ENCODE measurements at regions not wholly inside any gene's neighbourhood (a gene's known extent, or its start where the extent isn't known, plus 50 kb on each side); places are given as distances from the start of the nearest gene placed in this dataset.

- Histone ChIP-seq H4K12ac (ENCODE audit: low read depth, low read length) (no peak overlapping the region), H3K79me2 (ENCODE audit: control insufficient read depth, insufficient read depth, low read length, poor library complexity) (no peaks in the 10 kb centered on the region), H3K9ac (ENCODE audit: low read length) (no peak overlapping the region), H3K4ac (ENCODE audit: low read depth, low read length) (no peak overlapping the region), H3K4me1 (ENCODE audit: control insufficient read depth in 1 of 2, insufficient read depth in 2 of 2, low read length in 2 of 2) (no peaks in the 10 kb centered on the region), H3K4me2 (ENCODE audit: low read length) (no peak overlapping the region), H2AFZ (ENCODE audit: insufficient read depth, low read length, poor library complexity) (no peak overlapping the region), H2BK12ac (ENCODE audit: low read length) (no peak overlapping the region), H2AK5ac (ENCODE audit: low read length) (no peak overlapping the region), H3K9me3 (ENCODE audit: insufficient read depth, low read depth, low read length) (peaks cover 1% of the 10 kb centered on the region), H3K79me1 (ENCODE audit: low read length) (no peaks in the 10 kb centered on the region), H2BK5ac (ENCODE audit: low read depth, low read length, poor library complexity) (no peak overlapping the region), H3K36me3 (ENCODE audit: control insufficient read depth in 1 of 2, insufficient read depth in 2 of 2, low read length in 2 of 2) (no peaks in the 10 kb centered on the region), H3K27ac (ENCODE audit: low read depth, low read length) (no peak overlapping the region), H3K23ac (ENCODE audit: low read length) (no peak overlapping the region), H3K4me3 (ENCODE audit: low read depth, low read length) (no peak overlapping the region), H3K14ac (ENCODE audit: low read length) (no peak overlapping the region), H3K18ac (ENCODE audit: low read length) (no peak overlapping the region), H4K8ac (ENCODE audit: low read depth, low read length) (no peak overlapping the region), H4K91ac (ENCODE audit: low read depth, low read length) (no peak overlapping the region), H2BK120ac (ENCODE audit: insufficient read depth, low read length, poor library complexity) (no peak overlapping the region), H3K27me3 (ENCODE audit: insufficient read depth, low read length) (no peaks in the 10 kb centered on the region)
- WGBS (ENCODE audit: extremely low coverage, insufficient coverage, insufficient read length): no CpG with 5 or more reads among the region's 1 CpG
- no peak for DNase-seq
These were observed 179.6 kb upstream of the STT3B start for GRCh38 chr3:31353166-31353565.

- no peaks in the 10 kb centered on the region for H3K79me1 ChIP-seq (ENCODE audit: low read length)
- no peak for DNase-seq
- no peak overlapping the region for H3K18ac ChIP-seq (ENCODE audit: low read length)
- H2BK5ac ChIP-seq (ENCODE audit: low read depth, low read length, poor library complexity): no peak overlapping the region
- H2AFZ ChIP-seq (ENCODE audit: insufficient read depth, low read length, poor library complexity): no peak overlapping the region
- no peak overlapping the region for H4K12ac ChIP-seq (ENCODE audit: low read depth, low read length)
- no peaks in the 10 kb centered on the region for H3K27me3 ChIP-seq (ENCODE audit: insufficient read depth, low read length)
- H3K9me3 ChIP-seq (ENCODE audit: insufficient read depth, low read depth, low read length): peaks cover 1% of the 10 kb centered on the region
- no peak overlapping the region for H2BK12ac ChIP-seq (ENCODE audit: low read length)
- H3K4ac ChIP-seq (ENCODE audit: low read depth, low read length): no peak overlapping the region
- no peaks in the 10 kb centered on the region for H3K79me2 ChIP-seq (ENCODE audit: control insufficient read depth, insufficient read depth, low read length, poor library complexity)
- no peak overlapping the region for H2BK120ac ChIP-seq (ENCODE audit: insufficient read depth, low read length, poor library complexity)
- no peaks in the 10 kb centered on the region for H3K36me3 ChIP-seq (ENCODE audit: control insufficient read depth in 1 of 2, insufficient read depth in 2 of 2, low read length in 2 of 2)
- no peak overlapping the region for H4K91ac ChIP-seq (ENCODE audit: low read depth, low read length)
- no peak overlapping the region for H3K23ac ChIP-seq (ENCODE audit: low read length)
- no peak overlapping the region for H3K27ac ChIP-seq (ENCODE audit: low read depth, low read length)
- H3K4me3 ChIP-seq (ENCODE audit: low read depth, low read length): no peak overlapping the region
- no peak overlapping the region for H4K8ac ChIP-seq (ENCODE audit: low read depth, low read length)
- H3K9ac ChIP-seq (ENCODE audit: low read length): no peak overlapping the region
- no peak overlapping the region for H3K4me2 ChIP-seq (ENCODE audit: low read length)
- no peak overlapping the region for H3K14ac ChIP-seq (ENCODE audit: low read length)
- H2AK5ac ChIP-seq (ENCODE audit: low read length): no peak overlapping the region
- no peaks in the 10 kb centered on the region for H3K4me1 ChIP-seq (ENCODE audit: control insufficient read depth in 1 of 2, insufficient read depth in 2 of 2, low read length in 2 of 2)
These were observed 178.4 kb upstream of the STT3B start for GRCh38 chr3:31354373-31354772.

- Histone ChIP-seq H4K8ac (ENCODE audit: low read depth, low read length) (no peak overlapping the region), H3K27ac (ENCODE audit: low read depth, low read length) (no peak overlapping the region), H2AK5ac (ENCODE audit: low read length) (no peak overlapping the region), H3K27me3 (ENCODE audit: insufficient read depth, low read length) (no peaks in the 10 kb centered on the region), H3K4me2 (ENCODE audit: low read length) (no peak overlapping the region), H2BK12ac (ENCODE audit: low read length) (no peak overlapping the region), H3K9ac (ENCODE audit: low read length) (no peak overlapping the region), H3K79me2 (ENCODE audit: control insufficient read depth, insufficient read depth, low read length, poor library complexity) (no peaks in the 10 kb centered on the region), H4K91ac (ENCODE audit: low read depth, low read length) (no peak overlapping the region), H3K18ac (ENCODE audit: low read length) (no peak overlapping the region), H3K4me1 (ENCODE audit: control insufficient read depth in 1 of 2, insufficient read depth in 2 of 2, low read length in 2 of 2) (no peaks in the 10 kb centered on the region), H3K14ac (ENCODE audit: low read length) (no peak overlapping the region), H2AFZ (ENCODE audit: insufficient read depth, low read length, poor library complexity) (no peak overlapping the region), H4K12ac (ENCODE audit: low read depth, low read length) (no peak overlapping the region), H3K4me3 (ENCODE audit: low read depth, low read length) (no peak overlapping the region), H3K36me3 (ENCODE audit: control insufficient read depth in 1 of 2, insufficient read depth in 2 of 2, low read length in 2 of 2) (no peaks in the 10 kb centered on the region), H3K9me3 (ENCODE audit: insufficient read depth, low read depth, low read length) (peaks cover 1% of the 10 kb centered on the region), H3K79me1 (ENCODE audit: low read length) (no peaks in the 10 kb centered on the region), H3K23ac (ENCODE audit: low read length) (no peak overlapping the region), H3K4ac (ENCODE audit: low read depth, low read length) (no peak overlapping the region), H2BK5ac (ENCODE audit: low read depth, low read length, poor library complexity) (no peak overlapping the region), H2BK120ac (ENCODE audit: insufficient read depth, low read length, poor library complexity) (no peak overlapping the region)
- WGBS (ENCODE audit: extremely low coverage, insufficient coverage, insufficient read length): no CpG with 5 or more reads among the region's 5 CpGs
- DNase-seq: no peak
These were observed 176.9 kb upstream of the STT3B start for GRCh38 chr3:31355807-31356206.

- H3K4me3 ChIP-seq (ENCODE audit: low read depth, low read length): no peak overlapping the region
- no peaks in the 10 kb centered on the region for H3K27me3 ChIP-seq (ENCODE audit: insufficient read depth, low read length)
These were observed 175.8 kb upstream of the STT3B start for GRCh38 chr3:31356941-31357340.

More at GRCh38 chr3:31356941-31357340, 175.8 kb upstream of the STT3B start:
- Histone ChIP-seq H4K91ac (ENCODE audit: low read depth, low read length) (no peak overlapping the region), H2AFZ (ENCODE audit: insufficient read depth, low read length, poor library complexity) (no peak overlapping the region), H3K4me1 (ENCODE audit: control insufficient read depth in 1 of 2, insufficient read depth in 2 of 2, low read length in 2 of 2) (peaks cover 0 to 1% of the 10 kb centered on the region in 2 experiments), H3K27ac (ENCODE audit: low read depth, low read length) (no peak overlapping the region), H3K23ac (ENCODE audit: low read length) (no peak overlapping the region), H2BK120ac (ENCODE audit: insufficient read depth, low read length, poor library complexity) (no peak overlapping the region), H3K9ac (ENCODE audit: low read length) (no peak overlapping the region), H3K4ac (ENCODE audit: low read depth, low read length) (no peak overlapping the region), H3K79me2 (ENCODE audit: control insufficient read depth, insufficient read depth, low read length, poor library complexity) (no peaks in the 10 kb centered on the region), H2BK5ac (ENCODE audit: low read depth, low read length, poor library complexity) (no peak overlapping the region), H3K4me2 (ENCODE audit: low read length) (no peak overlapping the region), H2BK12ac (ENCODE audit: low read length) (no peak overlapping the region), H3K18ac (ENCODE audit: low read length) (no peak overlapping the region), H3K79me1 (ENCODE audit: low read length) (peaks cover under 1% of the 10 kb centered on the region), H3K9me3 (ENCODE audit: insufficient read depth, low read depth, low read length) (peaks cover 1% of the 10 kb centered on the region), H3K36me3 (ENCODE audit: control insufficient read depth in 1 of 2, insufficient read depth in 2 of 2, low read length in 2 of 2) (no peaks in the 10 kb centered on the region), H4K8ac (ENCODE audit: low read depth, low read length) (no peak overlapping the region), H3K14ac (ENCODE audit: low read length) (no peak overlapping the region), H4K12ac (ENCODE audit: low read depth, low read length) (no peak overlapping the region), H2AK5ac (ENCODE audit: low read length) (no peak overlapping the region)
- DNase-seq: peak; percentile 79 to 93
- WGBS (ENCODE audit: extremely low coverage, insufficient coverage, insufficient read length): no CpG with 5 or more reads among the region's 9 CpGs

Measured in trophoblast cell (in vitro differentiated cells and primary cell).